ENCODE measurements at regions not wholly inside any gene's neighbourhood (a gene's known extent, or its start where the extent isn't known, plus 50 kb on each side); places are given as distances from the start of the nearest gene placed in this dataset.
A peak's percentile ranks its signal among the peaks of the same experiment; 100 is the strongest.

DNA sequence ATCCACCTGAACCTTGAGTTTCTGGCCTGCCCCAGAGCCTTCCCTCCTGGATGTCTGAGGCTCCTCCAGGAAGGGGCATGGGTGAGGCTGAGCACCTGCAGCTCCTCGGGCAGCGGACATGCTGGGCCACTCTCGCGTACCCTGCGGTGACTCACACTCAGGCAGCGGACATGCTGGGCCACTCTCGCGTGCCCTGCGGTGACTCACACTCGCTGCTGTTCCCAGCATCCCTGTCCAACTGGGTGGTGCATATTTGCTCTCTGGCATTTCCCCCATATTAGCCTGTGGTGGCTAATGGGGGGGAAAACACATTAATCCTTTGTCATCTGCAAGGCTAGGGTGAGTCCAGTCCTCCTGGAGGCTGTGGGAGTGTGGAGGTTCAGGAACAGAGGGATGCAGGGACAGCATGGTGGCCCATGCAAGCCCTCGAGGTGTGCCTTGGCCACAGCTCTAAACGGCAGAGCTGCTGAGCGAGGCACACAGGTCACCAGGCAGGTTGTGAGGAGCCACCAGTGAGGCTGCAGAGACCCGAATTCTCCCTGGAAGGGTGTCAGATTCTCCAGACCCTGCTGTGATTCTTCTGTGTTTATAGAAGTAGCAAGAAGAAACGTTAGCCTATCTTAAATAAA lies 728.1 kb downstream of the BRD1 start:
- no peaks in the 10 kb centered on the region for H3K4me1 ChIP-seq (ENCODE audit: control insufficient read depth, insufficient read depth, low read length)
- H3K79me1 ChIP-seq (ENCODE audit: low read depth in 1 of 2, low read length in 2 of 2) = no peaks in the 10 kb centered on the region
- no peak overlapping the region for H3K4me3 ChIP-seq (ENCODE audit: insufficient read depth, low read depth, low read length)
- DNase-seq (no peak), ATAC-seq (ENCODE audit: low read depth) (no peak)
- H3K4me2 ChIP-seq (ENCODE audit: low read depth, low read length) = no peak overlapping the region
- no peak overlapping the region for H2BK15ac ChIP-seq (ENCODE audit: low read depth, low read length)
- H4K5ac ChIP-seq (ENCODE audit: low read depth, low read length) = no peak overlapping the region
- POLR2A ChIA-PET (ENCODE audit: unreplicated experiment) = no interaction called here
- WGBS, 2 experiments (ENCODE audit: extremely low coverage in 2 of 2, insufficient read length in 1 of 2) = no CpG with 5 or more reads among the region's 15 CpGs
- no peak overlapping the region for H2AK9ac ChIP-seq (replicated peaks; ENCODE audit: low read depth, low read length, poor library complexity)
- H4K20me1 ChIP-seq (ENCODE audit: insufficient read depth, low read length) = no peaks in the 10 kb centered on the region
- H3K27me3 ChIP-seq (ENCODE audit: control insufficient read depth, insufficient read depth, low read length) = no peaks in the 10 kb centered on the region
- H2AFZ ChIP-seq (replicated peaks; ENCODE audit: low read length, poor library complexity) = peak overlapping the region; percentile 32
- H2AK5ac ChIP-seq (ENCODE audit: low read depth, low read length) = no peak overlapping the region
- intact Hi-C loops (cut with micrococcal nuclease) = no loop called here
- H3K4ac ChIP-seq (ENCODE audit: low read depth, low read length) = no peak overlapping the region
- in situ Hi-C loops (cut with MboI; ENCODE audit: low sequenced_read_pairs) = no loop called here
- no peak overlapping the region for H3K9ac ChIP-seq (ENCODE audit: low read depth, low read length)
- H3K14ac ChIP-seq (replicated peaks; ENCODE audit: low read depth, low read length) = no peak overlapping the region
- H4K91ac ChIP-seq (ENCODE audit: insufficient read depth, low read depth, low read length) = no peak overlapping the region
- TF ChIP-seq RFX5 (IDR thresholded peaks at IDR 0.05; ENCODE audit: low read depth, low read length) = no peak
- no peak for TF ChIP-seq RCOR1 (IDR thresholded peaks at IDR 0.05; ENCODE audit: insufficient replicate concordance, low read length)
- TF ChIP-seq, protein P1, sequence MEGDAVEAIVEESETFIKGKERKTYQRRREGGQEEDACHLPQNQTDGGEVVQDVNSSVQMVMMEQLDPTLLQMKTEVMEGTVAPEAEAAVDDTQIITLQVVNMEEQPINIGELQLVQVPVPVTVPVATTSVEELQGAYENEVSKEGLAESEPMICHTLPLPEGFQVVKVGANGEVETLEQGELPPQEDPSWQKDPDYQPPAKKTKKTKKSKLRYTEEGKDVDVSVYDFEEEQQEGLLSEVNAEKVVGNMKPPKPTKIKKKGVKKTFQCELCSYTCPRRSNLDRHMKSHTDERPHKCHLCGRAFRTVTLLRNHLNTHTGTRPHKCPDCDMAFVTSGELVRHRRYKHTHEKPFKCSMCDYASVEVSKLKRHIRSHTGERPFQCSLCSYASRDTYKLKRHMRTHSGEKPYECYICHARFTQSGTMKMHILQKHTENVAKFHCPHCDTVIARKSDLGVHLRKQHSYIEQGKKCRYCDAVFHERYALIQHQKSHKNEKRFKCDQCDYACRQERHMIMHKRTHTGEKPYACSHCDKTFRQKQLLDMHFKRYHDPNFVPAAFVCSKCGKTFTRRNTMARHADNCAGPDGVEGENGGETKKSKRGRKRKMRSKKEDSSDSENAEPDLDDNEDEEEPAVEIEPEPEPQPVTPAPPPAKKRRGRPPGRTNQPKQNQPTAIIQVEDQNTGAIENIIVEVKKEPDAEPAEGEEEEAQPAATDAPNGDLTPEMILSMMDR (conservative IDR thresholded peaks at IDR 0.05; ENCODE audit: low read depth, low read length) = no peak
- TF ChIP-seq RAD21 (IDR thresholded peaks at IDR 0.05; ENCODE audit: low read length) = no peak
- no TSS peak for BruUV-seq (replicated peaks)
- no peak overlapping the region for H2BK5ac ChIP-seq (ENCODE audit: low read depth, low read length, poor library complexity, severe bottlenecking)
- CTCF ChIA-PET = no interaction called here
- dilution Hi-C loops (cut with HindIII; ENCODE audit: low sequenced_read_pairs, unreplicated experiment) = no loop called here
- H2BK20ac ChIP-seq (ENCODE audit: low read depth, low read length) = no peak overlapping the region
- H3K27ac ChIP-seq (ENCODE audit: insufficient read depth, low read length) = no peak overlapping the region
- H3K18ac ChIP-seq (ENCODE audit: low read depth, low read length) = no peak overlapping the region
- H3K9me3 ChIP-seq (ENCODE audit: control insufficient read depth, insufficient read depth, low read length) = peaks cover 51% of the 10 kb centered on the region
- no peaks in the 10 kb centered on the region for H3K36me3 ChIP-seq (ENCODE audit: control insufficient read depth, insufficient read depth, low read length)
- no peak overlapping the region for H2BK120ac ChIP-seq (ENCODE audit: low read depth, low read length)
- no peak overlapping the region for H3K23ac ChIP-seq (ENCODE audit: low read depth, low read length)
- H4K8ac ChIP-seq (ENCODE audit: low read depth in 2 of 2, low read length in 2 of 2) = no peak overlapping the region
- H3K56ac ChIP-seq (ENCODE audit: extremely low read depth, insufficient read depth, low read length) = no peak overlapping the region
- H3K9me1 ChIP-seq (ENCODE audit: insufficient read depth, low read length) = no peaks in the 10 kb centered on the region

Measured in IMR-90 (cell line).